ENCODE measurements at regions not wholly inside any gene's neighbourhood (a gene's known extent, or its start where the extent isn't known, plus 50 kb on each side); places are given as distances from the start of the nearest gene placed in this dataset.
"Not testable (repeated sequence)": the region's sequence is repeated elsewhere in the genome, so short reads cannot be mapped to it uniquely, and the experiment has no call there.

- no peak for DNase-seq (ENCODE audit: low read depth, low spot score)
- CTCF ChIA-PET: no interaction called here
- TF ChIP-seq CTCF (IDR thresholded peaks at IDR 0.05; ENCODE audit: insufficient read depth, low read length, missing control alignments): no peak
- H3K4me3 ChIP-seq (ENCODE audit: low read depth, low read length): no peak overlapping the region
- POLR2A ChIA-PET: no interaction called here
These were observed 1072.1 kb downstream of the PLOD2 start for GRCh38 chr3:145088917-145089316.

- ChIA-PET CTCF (no interaction called here), POLR2A (no interaction called here)
- DNase-seq (ENCODE audit: low read depth, low spot score): no peak
- no peak overlapping the region for H3K4me3 ChIP-seq (ENCODE audit: low read depth, low read length)
- TF ChIP-seq CTCF (IDR thresholded peaks at IDR 0.05; ENCODE audit: insufficient read depth, low read length, missing control alignments): no peak
These were observed 1071.6 kb downstream of the PLOD2 start for GRCh38 chr3:145089337-145089736.

GRCh38 chr3:145094355-145094941 is 1066.5 kb downstream of the PLOD2 start:
- CTCF ChIA-PET: no interaction called here
- POLR2A ChIA-PET: no interaction called here
- no peak for TF ChIP-seq CTCF (IDR thresholded peaks at IDR 0.05; ENCODE audit: insufficient read depth, low read length, missing control alignments)
- DNase-seq (ENCODE audit: low read depth, low spot score): no peak
- H3K4me3 ChIP-seq (ENCODE audit: low read depth, low read length): no peak overlapping the region

GRCh38 chr3:145111141-145111540 is 1049.8 kb downstream of the PLOD2 start:
- H3K4me3 ChIP-seq (ENCODE audit: low read depth, low read length); DNase-seq (ENCODE audit: low read depth, low spot score); POLR2A ChIA-PET; CTCF ChIA-PET: not testable (repeated sequence)

- POLR2A ChIA-PET: no interaction called here
- H3K4me3 ChIP-seq (ENCODE audit: low read depth, low read length): no peak overlapping the region
- CTCF ChIA-PET: no interaction called here
- no peak for TF ChIP-seq CTCF (IDR thresholded peaks at IDR 0.05; ENCODE audit: insufficient read depth, low read length, missing control alignments)
- DNase-seq (ENCODE audit: low read depth, low spot score): no peak
These were observed 1044.2 kb downstream of the PLOD2 start for GRCh38 chr3:145116769-145117168.

GRCh38 chr3:145118303-145118702 is 1042.7 kb downstream of the PLOD2 start:
- TF ChIP-seq CTCF (IDR thresholded peaks at IDR 0.05; ENCODE audit: insufficient read depth, low read length, missing control alignments): no peak
- ChIA-PET POLR2A (no interaction called here), CTCF (no interaction called here)
- H3K4me3 ChIP-seq (ENCODE audit: low read depth, low read length): no peak overlapping the region
- DNase-seq (ENCODE audit: low read depth, low spot score): no peak

GRCh38 chr3:145124900-145125678 is 1035.9 kb downstream of the PLOD2 start:
- no peak for DNase-seq (ENCODE audit: low read depth, low spot score)
- POLR2A ChIA-PET: no interaction called here
- TF ChIP-seq CTCF (IDR thresholded peaks at IDR 0.05; ENCODE audit: insufficient read depth, low read length, missing control alignments): no peak
- no peak overlapping the region for H3K4me3 ChIP-seq (ENCODE audit: low read depth, low read length)
- CTCF ChIA-PET: no interaction called here

Measured in AG04449 (cell line).